Medulla oblongata (tissue), 1 donor: ENCODE measurements at regions not wholly inside any gene's neighbourhood (a gene's known extent, or its start where the extent isn't known, plus 50 kb on each side); places are given as distances from the start of the nearest gene placed in this dataset.
"Not testable (repeated sequence)": the region's sequence is repeated elsewhere in the genome, so short reads cannot be mapped to it uniquely, and the experiment has no call there.

Experiments used
- DNase-seq: peaks from one replicate; pipeline ENCODE4 v3.0.0-alpha.2; 2015; ENCODE audit errors: extremely low spot score

DNA sequence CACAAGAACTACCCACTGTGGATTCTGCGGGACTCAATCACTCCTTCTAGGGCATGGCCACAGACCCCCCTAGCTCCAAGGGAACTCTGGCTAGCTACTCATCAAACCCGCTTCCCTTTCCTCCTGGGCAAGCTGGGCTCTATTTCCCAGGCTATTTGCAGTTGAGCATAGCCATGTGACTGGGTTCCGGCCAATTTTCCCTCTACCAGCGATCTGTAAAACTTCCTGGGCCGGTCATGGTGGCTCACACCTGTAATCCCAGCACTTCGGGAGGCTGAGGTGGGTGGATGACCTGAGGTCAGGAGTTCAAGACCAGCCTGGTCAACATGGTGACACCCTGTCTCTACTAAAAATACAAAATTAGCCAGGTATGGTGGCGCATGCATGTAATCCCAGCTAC is 214.9 kb upstream of the IRF2BP2 start:
- not testable (repeated sequence) for DNase-seq

DNA sequence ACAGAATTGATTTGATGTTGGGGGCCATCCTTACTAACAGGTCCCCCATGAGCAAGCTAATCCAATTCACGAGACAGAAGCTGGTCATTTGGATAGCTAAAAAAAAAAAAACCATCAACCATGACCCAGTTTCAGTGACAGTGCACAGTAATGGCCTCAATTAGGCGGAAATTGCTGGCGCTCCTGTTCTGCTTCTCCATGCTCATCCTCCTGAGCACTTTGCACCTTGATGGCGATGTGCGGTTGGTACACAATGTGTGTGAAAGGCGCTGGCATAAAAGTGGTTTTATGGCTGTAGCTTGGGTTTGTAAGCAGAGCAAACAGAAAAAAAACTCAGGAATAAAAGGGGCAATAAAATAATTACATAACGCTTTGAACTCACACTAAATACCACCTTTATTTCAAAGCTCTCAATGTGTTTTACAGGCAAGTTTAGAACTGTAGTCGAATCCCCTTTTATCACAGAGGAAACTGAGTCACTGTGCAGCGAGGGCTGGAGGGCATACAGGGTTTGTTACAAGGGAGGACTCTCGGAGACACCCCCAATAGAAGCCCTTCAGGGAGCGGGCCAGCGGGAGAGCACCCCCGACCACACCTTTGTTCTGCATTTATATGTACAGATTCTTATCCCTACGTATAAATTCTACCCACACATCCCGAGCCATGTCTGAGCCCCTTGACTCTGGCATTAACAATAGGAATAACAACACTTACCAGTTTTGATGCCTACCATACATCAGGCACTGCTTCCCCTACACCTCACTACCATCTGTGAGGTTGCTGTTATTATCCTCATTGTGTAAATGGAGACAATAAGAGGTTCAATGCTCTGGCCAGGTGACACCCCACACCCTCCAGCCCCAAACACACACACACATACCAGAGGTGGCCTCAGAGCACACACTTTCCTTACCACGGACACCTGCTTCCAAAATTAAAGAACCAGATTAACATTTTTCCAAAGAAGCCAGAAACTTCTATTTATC is 213.5 kb upstream of the IRF2BP2 start:
- no peak for DNase-seq

DNA sequence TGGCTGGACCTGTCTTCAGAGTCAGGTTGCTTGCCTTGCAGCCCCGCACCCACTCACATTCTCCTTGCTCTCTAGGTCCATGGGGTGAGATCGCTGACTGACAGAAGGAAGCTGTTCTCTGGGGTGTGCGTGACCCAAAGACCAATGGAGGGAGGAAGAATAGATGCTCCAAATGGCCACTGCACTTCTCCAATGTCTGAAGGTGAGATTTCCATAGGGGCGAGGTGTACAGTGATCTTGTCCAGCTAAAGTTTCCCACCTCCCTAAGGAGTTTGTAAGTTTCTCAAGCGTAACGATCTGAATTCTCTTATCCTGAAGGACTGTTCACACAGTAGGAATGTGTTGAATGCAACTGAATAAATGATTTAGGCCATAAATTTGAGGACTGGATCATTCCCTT is 211.9 kb upstream of the IRF2BP2 start:
- DNase-seq: no peak

DNA sequence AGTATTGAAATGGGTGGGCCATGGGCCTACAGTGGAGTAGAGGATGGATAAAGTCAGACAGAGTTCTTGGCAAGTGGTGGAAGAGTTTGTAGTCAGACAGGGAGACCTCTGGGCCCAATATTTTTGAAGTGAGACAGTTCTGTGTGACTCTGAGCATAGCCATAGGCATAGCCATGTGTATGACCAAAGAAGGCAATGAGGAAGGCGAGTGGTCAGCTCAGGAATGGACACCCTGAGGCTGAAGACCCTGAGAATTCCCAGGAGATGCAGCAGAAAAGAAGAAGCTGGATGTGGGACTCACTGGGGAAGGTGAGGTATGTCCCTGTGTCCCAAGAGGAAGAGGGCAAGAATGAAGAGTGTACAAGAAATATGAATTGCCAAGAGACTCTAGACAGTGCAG is 210.6 kb upstream of the IRF2BP2 start:
- DNase-seq: no peak

DNA sequence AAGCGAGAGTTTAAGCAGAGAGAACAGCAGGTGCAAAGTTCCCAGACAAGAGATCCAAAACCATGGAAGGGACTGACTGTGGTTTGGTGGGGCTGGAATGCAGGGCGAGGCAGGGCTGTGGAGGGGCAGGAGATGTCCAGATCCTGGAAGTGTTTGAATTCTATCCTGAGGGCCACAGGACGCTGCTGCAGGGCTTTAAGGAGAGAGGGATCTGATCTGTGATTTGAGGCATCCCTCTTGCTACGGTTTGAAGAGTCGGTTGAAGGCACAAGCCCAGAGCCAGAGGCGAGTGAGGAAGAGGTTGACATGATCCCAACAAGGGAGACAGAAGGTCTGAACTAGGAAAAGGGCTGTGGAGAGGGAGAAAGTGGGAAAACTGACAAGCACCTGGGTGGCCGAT is 209.9 kb upstream of the IRF2BP2 start:
- DNase-seq: not testable (repeated sequence)

DNA sequence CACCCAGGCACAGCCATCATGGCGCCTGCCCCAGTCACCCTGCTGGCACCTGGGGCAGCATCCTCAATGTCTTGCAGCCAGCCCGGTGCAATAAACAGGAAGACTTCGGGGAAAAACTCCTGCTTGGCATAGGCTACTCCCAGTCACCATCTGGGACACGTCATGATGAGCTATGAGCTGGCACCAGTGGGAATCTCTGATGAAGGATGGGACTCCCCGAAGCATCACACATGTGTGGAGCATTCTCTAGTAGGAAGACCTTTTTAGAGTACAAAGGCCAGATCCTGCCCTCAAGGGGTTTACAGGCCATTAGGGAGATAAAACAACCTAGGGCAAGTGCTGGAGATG is 208.0 kb upstream of the IRF2BP2 start:
- DNase-seq: not testable (repeated sequence)

DNA sequence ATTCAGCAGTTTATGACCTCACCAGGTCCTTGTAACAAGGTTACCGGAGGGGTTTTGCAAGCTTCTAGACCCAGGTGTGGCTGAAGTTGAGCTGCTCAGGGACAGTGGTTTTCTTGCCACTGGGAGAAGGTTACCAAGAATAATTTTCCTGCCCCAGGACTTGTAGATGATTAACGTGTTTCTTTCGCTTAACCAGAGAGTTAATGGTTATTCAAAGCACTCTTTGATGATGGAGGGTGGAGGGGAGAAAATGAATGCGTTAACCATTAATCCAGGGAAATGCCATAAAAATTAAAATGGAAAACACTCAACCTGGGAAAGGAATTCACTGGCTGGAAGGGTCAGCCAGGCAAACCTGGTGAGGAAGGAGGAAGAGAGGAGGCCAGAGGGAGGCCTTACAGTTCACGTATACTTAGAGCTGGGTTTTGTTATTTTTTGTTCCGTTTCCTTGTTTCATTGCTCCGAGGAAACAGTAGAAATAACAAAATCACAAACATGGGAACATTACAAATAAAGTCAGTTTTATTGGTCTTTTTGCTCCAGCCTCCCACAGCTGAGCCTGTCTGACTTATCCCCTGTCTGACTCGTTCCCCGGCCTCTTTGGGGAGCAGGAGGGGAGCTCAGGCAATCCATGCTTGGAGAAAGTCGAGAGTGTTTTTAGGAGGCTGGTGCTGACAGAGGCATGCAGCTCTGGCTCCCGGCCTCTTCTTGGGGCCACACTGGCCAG is 207.5 kb upstream of the IRF2BP2 start:
- DNase-seq: not testable (repeated sequence)

DNA sequence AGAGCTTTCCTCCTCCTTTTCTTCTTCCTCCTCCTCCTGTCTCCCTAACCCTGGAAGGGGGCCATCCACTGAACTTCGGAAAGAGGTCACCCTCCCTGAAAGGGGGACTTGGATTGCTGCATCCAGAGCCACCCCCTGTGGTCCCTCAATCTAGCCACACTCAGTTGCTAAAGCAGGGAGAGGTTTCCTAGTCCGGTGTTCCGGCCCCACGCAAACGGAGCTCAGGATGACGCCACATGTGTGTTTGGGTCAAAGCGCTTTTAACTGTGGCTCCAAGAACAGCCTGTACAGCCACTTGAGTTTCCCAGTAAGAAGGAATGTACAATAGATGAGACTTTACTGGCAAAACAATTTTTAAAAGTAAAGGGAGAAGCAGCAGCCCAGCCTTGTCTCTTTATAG is 206.9 kb upstream of the IRF2BP2 start:
- peak; percentile 44 for DNase-seq

DNA sequence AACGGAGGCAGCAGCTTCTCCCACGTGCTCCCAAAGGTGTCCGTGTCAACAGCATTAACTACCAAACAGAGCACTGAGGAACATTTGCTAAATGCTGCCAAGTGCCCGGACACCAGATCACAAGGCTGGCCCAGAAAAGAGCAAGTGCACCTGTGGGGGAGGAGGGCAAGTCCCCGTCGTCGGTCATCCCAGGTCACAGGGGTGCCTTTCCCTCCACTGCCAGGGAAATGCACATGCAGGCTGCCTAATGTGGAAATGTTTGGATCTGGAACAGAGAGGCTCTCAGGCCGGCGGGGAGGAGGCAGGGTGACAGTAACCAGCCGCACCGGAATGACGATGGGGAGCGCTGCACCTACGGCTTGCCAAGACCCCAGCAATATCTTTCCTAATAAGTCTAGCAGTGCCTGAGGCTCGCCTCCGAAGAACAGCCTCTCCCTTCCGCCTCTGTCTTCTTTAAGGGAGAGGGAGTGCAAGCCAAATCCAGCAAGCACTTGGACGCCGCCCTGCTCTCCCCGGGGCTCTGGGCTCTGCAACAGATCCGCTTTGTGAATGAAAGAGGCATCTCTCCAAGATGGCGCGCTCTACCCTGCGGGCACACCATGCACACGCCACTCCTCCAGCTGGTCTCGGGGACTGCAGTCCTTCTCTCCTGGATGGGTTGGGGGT is 206.3 kb upstream of the IRF2BP2 start:
- peak; percentile 36 for DNase-seq

DNA sequence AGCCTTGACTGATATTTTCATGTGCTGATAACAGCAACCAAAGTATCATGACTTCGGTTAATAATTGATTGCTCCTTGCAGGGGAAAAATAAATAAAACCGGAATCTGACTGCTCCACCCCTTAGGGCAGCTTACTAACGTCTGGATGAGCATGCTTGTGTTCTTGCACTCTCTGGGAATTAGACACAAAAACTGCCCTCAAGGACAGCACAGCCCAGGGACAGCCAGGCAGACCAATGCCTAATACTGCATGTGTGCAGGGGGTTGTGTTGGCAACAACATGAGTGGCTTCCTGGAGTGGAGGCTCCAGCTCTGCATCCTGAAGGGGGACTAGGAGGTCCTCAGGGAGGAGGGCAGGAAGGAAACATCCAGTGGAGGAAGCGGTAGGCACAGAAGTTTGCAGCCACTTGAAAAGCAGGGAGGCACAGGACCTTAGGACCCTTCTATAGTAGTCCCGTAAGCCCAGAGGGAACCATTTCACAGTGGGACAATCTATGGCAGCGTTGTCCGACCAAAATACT is 205.4 kb upstream of the IRF2BP2 start:
- not testable (repeated sequence) for DNase-seq

DNA sequence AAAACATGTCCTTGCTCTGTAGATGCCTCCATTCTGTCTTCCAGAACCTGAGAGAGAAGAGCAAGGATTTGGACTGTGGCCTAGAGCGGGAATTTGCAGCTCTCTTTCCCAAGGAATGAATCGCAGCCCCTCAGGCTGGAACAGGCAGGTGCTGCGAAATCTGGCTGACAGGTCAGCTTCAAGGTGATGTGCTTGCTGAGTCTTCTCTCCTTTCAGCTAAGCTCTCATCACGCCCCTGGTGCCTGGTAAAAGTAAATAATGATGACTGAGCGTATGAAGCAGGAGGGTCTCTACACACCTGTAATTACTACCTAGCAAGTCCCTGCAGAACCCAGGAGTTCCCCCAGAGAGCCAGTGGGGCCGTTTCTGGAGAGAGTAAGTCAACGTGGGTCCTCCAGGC is 204.3 kb upstream of the IRF2BP2 start:
- DNase-seq: not testable (repeated sequence)

DNA sequence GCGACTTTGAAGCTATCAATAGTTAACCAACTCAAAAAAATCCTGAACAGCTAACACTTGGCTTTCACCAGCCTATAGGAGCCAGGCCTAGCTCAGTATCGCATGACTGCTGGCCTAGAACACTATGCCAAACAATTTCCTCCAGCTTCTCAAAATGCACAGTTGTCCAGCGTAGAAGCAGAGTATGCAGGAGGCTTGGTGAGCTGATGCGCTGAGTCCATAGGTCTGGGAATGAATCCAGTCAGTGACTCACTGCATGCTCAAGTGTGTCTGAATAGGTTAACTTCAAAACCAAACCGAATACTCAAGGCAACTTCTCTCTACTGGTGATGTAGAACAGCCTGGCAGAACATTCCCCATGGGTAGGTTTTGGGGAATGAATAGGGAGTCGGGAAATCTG is 201.8 kb upstream of the IRF2BP2 start:
- not testable (repeated sequence) for DNase-seq

DNA sequence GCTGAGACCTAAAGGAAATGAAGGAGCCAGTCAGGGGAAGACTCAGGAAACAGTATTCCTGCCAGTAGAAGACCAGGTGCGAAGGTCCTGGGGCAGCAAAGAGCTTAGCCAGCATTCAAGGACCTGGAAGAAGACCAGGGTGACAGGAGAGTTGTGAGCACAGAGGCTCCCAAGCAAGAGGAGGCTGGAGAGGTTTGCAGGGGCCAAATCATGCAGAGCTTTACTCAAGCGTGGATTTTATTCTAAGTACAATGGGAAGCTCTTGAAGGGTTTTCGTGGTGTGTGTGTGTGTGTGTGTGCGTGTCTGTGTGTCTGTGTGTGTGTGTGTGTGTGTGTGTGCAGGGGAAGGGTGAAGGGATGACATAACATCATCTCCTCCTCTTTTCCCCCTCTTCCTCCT is 200.7 kb upstream of the IRF2BP2 start:
- DNase-seq: not testable (repeated sequence)

DNA sequence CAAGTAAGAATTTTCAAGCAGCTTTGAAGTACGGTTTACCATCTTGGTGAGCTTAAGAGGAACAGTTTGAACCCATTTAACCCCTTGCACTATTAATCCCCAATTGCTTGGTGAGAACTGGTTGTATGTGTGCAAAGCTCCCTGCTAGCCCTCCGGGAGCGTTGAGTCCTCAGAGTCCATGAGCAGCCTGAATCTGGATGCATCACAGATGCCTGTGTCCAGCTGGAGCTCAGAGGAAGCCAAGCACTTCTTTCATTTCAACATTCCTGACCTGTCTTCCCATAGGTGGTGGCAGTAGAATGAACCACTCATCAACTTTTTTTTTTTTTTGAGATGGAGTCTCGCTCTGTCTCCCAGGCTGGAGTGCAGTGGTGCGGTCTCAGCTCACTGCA is 199.9 kb upstream of the IRF2BP2 start:
- not testable (repeated sequence) for DNase-seq

DNA sequence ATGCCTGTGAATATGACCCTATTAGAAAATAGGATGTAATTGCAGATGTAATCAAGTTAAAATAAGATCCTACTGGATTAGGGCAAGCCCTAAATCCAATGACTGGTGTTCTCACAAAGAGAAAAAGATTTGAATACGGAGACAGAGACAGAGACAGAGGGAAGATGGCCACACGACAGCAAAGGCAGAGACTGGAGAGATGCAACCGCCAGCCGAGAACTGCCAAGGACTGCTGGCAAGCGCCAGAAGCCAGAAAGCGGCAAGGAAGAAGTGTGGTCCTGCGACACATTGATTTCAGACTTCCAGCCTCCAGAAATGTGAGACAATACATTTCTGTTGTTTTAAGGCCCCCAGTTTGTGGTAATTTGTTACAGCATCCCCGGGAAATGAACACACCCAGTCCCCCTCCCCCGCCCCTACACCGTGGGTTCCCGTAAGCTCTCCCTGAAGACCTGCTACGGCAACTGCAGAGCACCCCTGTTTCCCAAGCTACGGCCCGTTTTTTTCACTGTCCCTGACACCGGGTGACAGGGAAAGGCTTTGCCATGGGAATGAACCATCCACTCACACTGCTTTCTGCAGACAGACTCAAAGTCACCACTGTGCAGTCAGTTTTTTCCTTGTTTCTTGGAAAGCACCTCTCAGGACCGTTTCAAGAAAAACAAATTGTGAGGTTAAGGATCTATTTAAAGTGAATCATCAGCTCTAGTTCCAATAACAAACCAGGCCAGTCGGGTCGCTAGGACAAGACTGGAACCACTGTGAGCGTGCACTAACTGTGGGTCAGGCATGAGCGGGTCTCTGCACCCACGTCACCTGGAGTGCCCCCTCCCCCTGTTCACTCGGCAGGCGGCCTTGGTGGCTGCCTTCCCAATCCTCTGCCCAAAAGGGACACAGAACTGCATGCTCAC is 199.2 kb upstream of the IRF2BP2 start:
- not testable (repeated sequence) for DNase-seq

DNA sequence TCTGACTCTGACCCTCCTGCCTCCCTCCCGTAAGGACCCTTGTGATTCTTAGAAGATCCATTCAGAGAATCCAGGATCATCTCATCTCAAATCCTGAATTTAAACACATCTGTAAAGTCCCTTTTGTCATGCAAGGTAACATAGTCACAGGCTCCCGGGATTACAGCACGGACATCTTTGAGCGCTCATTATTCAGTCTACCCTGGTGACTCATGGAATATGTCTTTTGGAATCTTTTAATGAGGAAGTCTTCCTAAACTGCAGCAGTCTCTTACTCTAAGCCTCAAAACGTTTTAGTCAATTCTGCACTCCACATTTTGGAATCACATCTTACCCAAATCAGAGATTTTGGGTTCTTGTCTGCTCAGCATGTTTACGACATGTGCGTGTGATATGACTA is 198.5 kb upstream of the IRF2BP2 start:
- DNase-seq: not testable (repeated sequence)

DNA sequence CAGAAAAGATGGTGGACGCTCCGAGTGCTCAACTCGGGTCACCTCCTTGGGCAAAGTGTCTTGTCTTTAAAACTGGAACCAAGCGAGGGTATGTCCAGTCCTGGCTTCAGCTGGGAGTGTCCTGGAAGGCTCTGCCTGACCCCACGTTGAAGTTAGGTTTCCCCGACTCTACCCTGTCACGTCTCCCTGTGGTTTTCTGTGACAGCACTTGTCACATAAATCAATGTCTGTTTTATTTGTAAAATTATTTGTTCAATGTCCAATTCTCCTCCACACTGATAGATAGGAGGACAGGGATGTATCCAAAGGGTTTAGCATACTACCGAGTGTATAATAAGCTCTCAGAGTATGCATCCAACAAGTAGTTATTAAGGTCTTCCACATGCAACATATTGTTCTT is 197.7 kb upstream of the IRF2BP2 start:
- not testable (repeated sequence) for DNase-seq

DNA sequence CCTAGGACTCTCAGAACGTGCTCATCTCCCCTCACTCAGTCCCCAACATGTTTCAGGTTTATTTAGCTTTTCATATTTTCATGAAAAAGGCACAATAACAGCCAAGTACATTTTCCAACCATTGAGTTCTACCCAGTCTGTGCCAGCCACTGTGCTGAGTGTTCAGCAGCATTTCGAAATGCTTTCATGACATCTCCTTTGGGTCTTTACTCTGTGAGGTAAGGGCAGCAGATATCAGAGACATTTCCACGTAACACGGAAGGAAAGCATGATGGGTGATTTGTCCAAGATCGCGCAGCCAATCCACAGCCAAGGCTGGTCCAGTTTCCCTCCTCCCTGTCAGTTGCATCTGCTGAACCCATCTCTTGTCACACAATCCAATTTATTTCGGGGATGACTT is 192.6 kb upstream of the IRF2BP2 start:
- not testable (repeated sequence) for DNase-seq

DNA sequence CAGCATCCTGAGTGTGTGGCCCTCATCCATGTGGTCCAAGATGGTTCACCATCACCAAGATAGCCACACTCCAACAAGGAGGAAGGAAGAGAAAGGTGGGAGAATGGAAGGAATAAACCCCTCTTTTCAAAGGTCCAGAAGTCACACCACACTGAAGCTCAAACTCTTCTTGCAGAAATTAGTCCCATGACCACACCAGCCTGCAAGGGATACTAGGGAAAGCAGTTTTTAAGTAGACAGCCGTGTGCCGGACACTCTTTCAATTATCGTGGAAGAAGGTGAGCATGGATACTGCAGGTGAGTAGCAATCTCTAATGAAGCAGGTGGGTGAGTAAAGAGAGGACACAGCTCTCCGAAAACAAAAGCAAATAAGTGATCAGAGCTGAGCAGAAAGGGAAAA is 191.7 kb upstream of the IRF2BP2 start:
- DNase-seq: not testable (repeated sequence)

DNA sequence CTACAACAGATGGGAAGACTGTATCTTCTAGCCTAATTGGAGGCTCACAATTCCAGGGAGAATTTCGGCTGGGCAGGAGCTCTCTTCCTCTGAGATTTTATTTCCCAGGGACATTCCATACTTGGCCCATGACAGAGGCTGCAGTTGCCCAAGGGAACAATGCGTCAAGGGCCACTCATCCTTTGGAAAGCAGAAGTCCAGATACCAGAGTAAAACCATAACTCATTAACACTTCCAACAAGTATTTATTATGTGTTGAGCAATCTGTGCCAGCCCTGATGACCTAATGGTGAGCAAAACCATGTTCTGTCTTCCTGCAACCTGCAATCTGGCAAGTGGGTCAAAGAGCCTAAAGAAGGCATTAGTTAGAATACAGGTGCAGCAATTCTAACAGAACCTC is 191.2 kb upstream of the IRF2BP2 start:
- not testable (repeated sequence) for DNase-seq

DNA sequence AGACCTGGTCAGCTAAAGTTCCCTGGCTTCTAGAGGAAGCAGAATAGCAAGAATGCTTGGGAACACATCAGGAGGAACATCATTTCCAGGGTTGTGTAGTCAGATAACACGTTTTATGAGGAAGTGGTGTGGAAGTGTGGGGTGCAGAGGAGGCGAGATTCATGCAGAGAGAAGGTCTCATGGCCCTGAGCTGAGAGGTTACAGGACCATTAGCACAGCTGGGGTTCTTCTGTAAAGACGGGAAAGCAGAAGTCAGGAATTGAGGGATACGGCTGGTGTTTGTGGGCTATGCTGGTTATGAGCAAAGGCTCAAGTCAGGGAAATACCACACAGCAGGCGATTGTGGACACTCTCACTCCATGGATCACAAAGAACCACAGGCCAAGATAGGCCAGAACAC is 190.6 kb upstream of the IRF2BP2 start:
- not testable (repeated sequence) for DNase-seq
